ENCODE measurements at regions not wholly inside any gene's neighbourhood (a gene's known extent, or its start where the extent isn't known, plus 50 kb on each side); places are given as distances from the start of the nearest gene placed in this dataset.

- DNase-seq: no peak
- Mint-ChIP-seq H3K27me3 (no peaks in the 10 kb centered on the region), H3K27ac (no peak overlapping the region), H3K4me3 (no peak overlapping the region), H3K4me1 (no peaks in the 10 kb centered on the region), H3K9me3 (peaks cover 2% of the 10 kb centered on the region), H3K36me3 (ENCODE audit: low read depth) (no peaks in the 10 kb centered on the region)
- ChIA-PET CTCF (no interaction called here), POLR2A (no interaction called here)
These were observed 488.2 kb downstream of the NTRK2 start for GRCh38 chr9:85157772-85158171.

GRCh38 chr9:85156652-85157051 lies 487.1 kb downstream of the NTRK2 start:
- POLR2A ChIA-PET: no interaction called here
- no peak overlapping the region for H3K27ac Mint-ChIP-seq
- no peaks in the 10 kb centered on the region for H3K36me3 Mint-ChIP-seq (ENCODE audit: low read depth)
- no peaks in the 10 kb centered on the region for H3K4me1 Mint-ChIP-seq
- H3K9me3 Mint-ChIP-seq: no peaks in the 10 kb centered on the region
- H3K4me3 Mint-ChIP-seq: no peak overlapping the region
- H3K27me3 Mint-ChIP-seq: no peaks in the 10 kb centered on the region
- CTCF ChIA-PET: no interaction called here
- DNase-seq: no peak

GRCh38 chr9:85155352-85155751 lies 485.8 kb downstream of the NTRK2 start:
- ChIA-PET CTCF (interaction anchor here (1.2 kb wide), 1 partner anchor 10 kb away, joined by 3 read pairs; no protein-coding TSS in a partner anchor), POLR2A (no interaction called here)
- no peak overlapping the region for H3K27ac Mint-ChIP-seq
- H3K36me3 Mint-ChIP-seq (ENCODE audit: low read depth): no peaks in the 10 kb centered on the region
- H3K4me3 Mint-ChIP-seq: no peak overlapping the region
- no peaks in the 10 kb centered on the region for H3K9me3 Mint-ChIP-seq
- DNase-seq: no peak
- H3K27me3 Mint-ChIP-seq: no peaks in the 10 kb centered on the region
- no peaks in the 10 kb centered on the region for H3K4me1 Mint-ChIP-seq

- H3K36me3 Mint-ChIP-seq (ENCODE audit: low read depth): no peaks in the 10 kb centered on the region
- no peaks in the 10 kb centered on the region for H3K9me3 Mint-ChIP-seq
- no peak overlapping the region for H3K4me3 Mint-ChIP-seq
- ChIA-PET CTCF (no interaction called here), POLR2A (no interaction called here)
- H3K4me1 Mint-ChIP-seq: no peaks in the 10 kb centered on the region
- no peak for DNase-seq
- H3K27ac Mint-ChIP-seq: no peak overlapping the region
- no peaks in the 10 kb centered on the region for H3K27me3 Mint-ChIP-seq
These were observed 482.2 kb downstream of the NTRK2 start for GRCh38 chr9:85151741-85152140.

GRCh38 chr9:85151162-85151561 lies 481.6 kb downstream of the NTRK2 start:
- Mint-ChIP-seq H3K9me3 (no peaks in the 10 kb centered on the region), H3K4me3 (no peak overlapping the region), H3K27me3 (no peaks in the 10 kb centered on the region), H3K27ac (no peak overlapping the region), H3K4me1 (no peaks in the 10 kb centered on the region), H3K36me3 (ENCODE audit: low read depth) (no peaks in the 10 kb centered on the region)
- CTCF ChIA-PET: no interaction called here
- DNase-seq: no peak
- POLR2A ChIA-PET: no interaction called here

- ChIA-PET CTCF (no interaction called here), POLR2A (no interaction called here)
These were observed 477.6 kb downstream of the NTRK2 start for GRCh38 chr9:85147046-85147640.

GRCh38 chr9:85142968-85143367 lies 473.4 kb downstream of the NTRK2 start:
- ChIA-PET POLR2A (no interaction called here), CTCF (interaction anchor here (0.6 to 1.8 kb wide), 2 partner anchors 18 to 746 kb away, joined by 4 to 7 read pairs; no protein-coding TSS in a partner anchor)
- DNase-seq: no peak
- Mint-ChIP-seq H3K36me3 (ENCODE audit: low read depth) (no peaks in the 10 kb centered on the region), H3K4me1 (no peaks in the 10 kb centered on the region), H3K4me3 (no peak overlapping the region), H3K27me3 (no peaks in the 10 kb centered on the region), H3K9me3 (no peaks in the 10 kb centered on the region), H3K27ac (no peak overlapping the region)

More at GRCh38 chr9:85147046-85147640, 477.6 kb downstream of the NTRK2 start:
- H3K27me3 Mint-ChIP-seq: no peaks in the 10 kb centered on the region
- H3K9me3 Mint-ChIP-seq: no peaks in the 10 kb centered on the region
- no peak overlapping the region for H3K4me3 Mint-ChIP-seq
- no peaks in the 10 kb centered on the region for H3K4me1 Mint-ChIP-seq
- H3K27ac Mint-ChIP-seq: no peak overlapping the region
- DNase-seq: no peak
- no peaks in the 10 kb centered on the region for H3K36me3 Mint-ChIP-seq (ENCODE audit: low read depth)

GRCh38 chr9:85142496-85142911 lies 473.0 kb downstream of the NTRK2 start:
- Mint-ChIP-seq H3K4me3 (no peak overlapping the region), H3K27me3 (no peaks in the 10 kb centered on the region), H3K36me3 (ENCODE audit: low read depth) (no peaks in the 10 kb centered on the region), H3K4me1 (no peaks in the 10 kb centered on the region), H3K27ac (no peak overlapping the region), H3K9me3 (no peaks in the 10 kb centered on the region)
- no peak for DNase-seq
- ChIA-PET POLR2A (no interaction called here), CTCF (no interaction called here)

GRCh38 chr9:85137696-85138095 lies 468.2 kb downstream of the NTRK2 start:
- H3K4me3 Mint-ChIP-seq: no peak overlapping the region
- no peak overlapping the region for H3K27ac Mint-ChIP-seq
- H3K36me3 Mint-ChIP-seq (ENCODE audit: low read depth): no peaks in the 10 kb centered on the region
- POLR2A ChIA-PET: no interaction called here
- peaks cover 4% of the 10 kb centered on the region for H3K9me3 Mint-ChIP-seq
- no peak for DNase-seq
- CTCF ChIA-PET: interaction anchor here (0.6 kb wide), 1 partner anchor 213 kb away, joined by 4 read pairs; no protein-coding TSS in a partner anchor
- H3K4me1 Mint-ChIP-seq: no peaks in the 10 kb centered on the region
- no peaks in the 10 kb centered on the region for H3K27me3 Mint-ChIP-seq

- CTCF ChIA-PET: no interaction called here
These were observed 467.5 kb downstream of the NTRK2 start for GRCh38 chr9:85136987-85137386.

GRCh38 chr9:85136507-85136906 lies 467.0 kb downstream of the NTRK2 start:
- H3K27ac Mint-ChIP-seq: no peak overlapping the region
- no peak overlapping the region for H3K4me3 Mint-ChIP-seq
- H3K9me3 Mint-ChIP-seq: peaks cover 5% of the 10 kb centered on the region
- DNase-seq: no peak
- H3K4me1 Mint-ChIP-seq: no peaks in the 10 kb centered on the region
- CTCF ChIA-PET: no interaction called here
- POLR2A ChIA-PET: no interaction called here
- H3K36me3 Mint-ChIP-seq (ENCODE audit: low read depth): no peaks in the 10 kb centered on the region
- no peaks in the 10 kb centered on the region for H3K27me3 Mint-ChIP-seq

More at GRCh38 chr9:85136987-85137386, 467.5 kb downstream of the NTRK2 start:
- Mint-ChIP-seq H3K4me3 (no peak overlapping the region), H3K36me3 (ENCODE audit: low read depth) (no peaks in the 10 kb centered on the region), H3K4me1 (no peaks in the 10 kb centered on the region), H3K27ac (no peak overlapping the region), H3K9me3 (peaks cover 5% of the 10 kb centered on the region), H3K27me3 (no peaks in the 10 kb centered on the region)
- no peak for DNase-seq
- POLR2A ChIA-PET: no interaction called here

- no peak overlapping the region for H3K27ac Mint-ChIP-seq
- ChIA-PET POLR2A (no interaction called here), CTCF (no interaction called here)
- H3K4me3 Mint-ChIP-seq: no peak overlapping the region
- no peaks in the 10 kb centered on the region for H3K4me1 Mint-ChIP-seq
- no peaks in the 10 kb centered on the region for H3K27me3 Mint-ChIP-seq
- H3K36me3 Mint-ChIP-seq (ENCODE audit: low read depth): no peaks in the 10 kb centered on the region
- peaks cover 5% of the 10 kb centered on the region for H3K9me3 Mint-ChIP-seq
- DNase-seq: no peak
These were observed 461.2 kb downstream of the NTRK2 start for GRCh38 chr9:85130764-85131163.

GRCh38 chr9:85130260-85130659 lies 460.7 kb downstream of the NTRK2 start:
- Mint-ChIP-seq H3K4me3 (no peak overlapping the region), H3K36me3 (ENCODE audit: low read depth) (no peaks in the 10 kb centered on the region), H3K27ac (no peak overlapping the region), H3K27me3 (no peaks in the 10 kb centered on the region), H3K9me3 (peaks cover 5% of the 10 kb centered on the region), H3K4me1 (no peaks in the 10 kb centered on the region)
- DNase-seq: no peak
- CTCF ChIA-PET: no interaction called here
- POLR2A ChIA-PET: no interaction called here

GRCh38 chr9:85129514-85129913 lies 460.0 kb downstream of the NTRK2 start:
- Mint-ChIP-seq H3K36me3 (ENCODE audit: low read depth) (no peaks in the 10 kb centered on the region), H3K27me3 (no peaks in the 10 kb centered on the region), H3K9me3 (peaks cover 5% of the 10 kb centered on the region), H3K4me3 (no peak overlapping the region), H3K27ac (no peak overlapping the region), H3K4me1 (no peaks in the 10 kb centered on the region)
- ChIA-PET CTCF (no interaction called here), POLR2A (no interaction called here)
- DNase-seq: no peak
